KMS-11 (cell line): ENCODE measurements at regions not wholly inside any gene's neighbourhood (a gene's known extent, or its start where the extent isn't known, plus 50 kb on each side); places are given as distances from the start of the nearest gene placed in this dataset.

ENCODE experiments used
- H2AFZ ChIP-seq: fragments of 200-600 bp; sonication (generic); 2 replicates; pipeline ENCODE4 v1.6.1; 2016; ENCODE audit warnings: antibody characterized with exemption, mixed run types, low read depth
- H3K27ac ChIP-seq: fragments of 200-600 bp; sonication (generic); 2 replicates; pipeline ENCODE4 v1.6.1; 2016; ENCODE audit warnings: mild to moderate bottlenecking, mixed run types
- H3K27me3 ChIP-seq: fragments of 200-600 bp; sonication (generic); 2 replicates; pipeline ENCODE4 v1.6.1; 2017; ENCODE audit warnings: mild to moderate bottlenecking, low read depth, mixed run types, moderate library complexity; ENCODE audit not compliant: insufficient read depth
- H3K36me3 ChIP-seq: fragments of 200-600 bp; sonication (generic); 2 replicates; pipeline ENCODE4 v1.6.1; 2017; ENCODE audit warnings: mild to moderate bottlenecking, mixed run types; ENCODE audit not compliant: insufficient read depth
- H3K4me1 ChIP-seq: fragments of 200-600 bp; sonication (generic); 2 replicates; pipeline ENCODE4 v1.6.1; 2016; ENCODE audit warnings: mild to moderate bottlenecking, low read depth, mixed run types; ENCODE audit not compliant: poor library complexity, severe bottlenecking
- H3K4me2 ChIP-seq: fragments of 200-600 bp; sonication (generic); 2 replicates; pipeline ENCODE4 v1.7.0; 2016; ENCODE audit warnings: mild to moderate bottlenecking, mixed run types
- H3K4me3 ChIP-seq: fragments of 200-600 bp; sonication (generic); IDR thresholded peaks from 2 replicates; pipeline ENCODE4 v1.6.1; 2017; ENCODE audit warnings: low read depth, low read length, mixed read lengths; ENCODE audit not compliant: insufficient read depth
- H3K79me2 ChIP-seq: fragments of 200-600 bp; sonication (generic); 2 replicates; pipeline ENCODE4 v1.6.1; 2016; ENCODE audit warnings: low read depth, mixed run types; ENCODE audit not compliant: insufficient read depth
- H3K9ac ChIP-seq: fragments of 200-600 bp; sonication (generic); 2 replicates; pipeline ENCODE4 v1.6.1; 2016; ENCODE audit warnings: mild to moderate bottlenecking, mixed run types
- H4K20me1 ChIP-seq: fragments of 200-600 bp; sonication (generic); 2 replicates; pipeline ENCODE4 v1.6.1; 2016; ENCODE audit warnings: mild to moderate bottlenecking, mixed run types; ENCODE audit not compliant: insufficient read depth
- CTCF ChIP-seq: fragments of 200-600 bp; sonication (generic); conservative IDR thresholded peaks from 2 replicates; pipeline ENCODE4 v1.6.1; 2017; ENCODE audit warnings: low read depth, mild to moderate bottlenecking, antibody characterized with exemption, low read length, moderate library complexity, mixed read lengths

- TF ChIP-seq CTCF: no peak
- Histone ChIP-seq H3K4me2 (no peak overlapping the region), H3K36me3 (no peaks in the 10 kb centered on the region), H3K4me3 (no peak overlapping the region), H4K20me1 (no peaks in the 10 kb centered on the region), H3K79me2 (no peaks in the 10 kb centered on the region), H3K9ac (no peak overlapping the region), H3K27ac (no peak overlapping the region), H3K27me3 (no peaks in the 10 kb centered on the region), H3K4me1 (peaks cover 7% of the 10 kb centered on the region), H2AFZ (no peak overlapping the region)
Observed at GRCh38 chr5:155546075-155546474, 532.5 kb downstream of the KIF4B start.

GRCh38 chr5:155554500-155554899, 540.9 kb downstream of the KIF4B start:
- Histone ChIP-seq H3K4me3 (no peak overlapping the region), H3K4me1 (no peaks in the 10 kb centered on the region), H4K20me1 (no peaks in the 10 kb centered on the region), H3K36me3 (no peaks in the 10 kb centered on the region), H3K27me3 (no peaks in the 10 kb centered on the region), H3K4me2 (no peak overlapping the region), H3K9ac (no peak overlapping the region), H3K27ac (no peak overlapping the region), H2AFZ (no peak overlapping the region), H3K79me2 (no peaks in the 10 kb centered on the region)
- no peak for TF ChIP-seq CTCF

DNA sequence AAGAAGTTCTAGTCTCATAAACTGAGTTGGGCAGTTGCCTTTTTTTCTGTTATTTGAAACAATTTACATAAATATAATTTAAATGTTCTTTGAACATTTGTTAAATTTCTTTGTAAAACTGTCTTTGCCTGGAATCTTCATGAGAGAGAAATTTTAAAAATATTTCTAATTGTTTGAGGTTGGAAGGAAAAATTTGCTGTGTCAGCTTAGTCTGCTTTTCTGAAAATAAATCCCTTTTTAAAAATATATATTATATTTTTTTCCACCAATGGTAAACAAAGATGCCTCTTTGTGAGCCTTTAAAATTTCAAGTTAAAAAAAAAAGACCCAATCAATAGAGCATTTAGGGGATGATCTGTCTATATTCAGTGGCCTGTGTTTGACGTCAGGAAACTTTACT, 542.7 kb downstream of the KIF4B start:
- Histone ChIP-seq H3K4me1 (no peaks in the 10 kb centered on the region), H2AFZ (no peak overlapping the region), H3K4me2 (no peak overlapping the region), H3K27me3 (no peaks in the 10 kb centered on the region), H3K9ac (no peak overlapping the region), H3K79me2 (no peaks in the 10 kb centered on the region), H4K20me1 (no peaks in the 10 kb centered on the region), H3K27ac (no peak overlapping the region), H3K4me3 (no peak overlapping the region), H3K36me3 (no peaks in the 10 kb centered on the region)
- no peak for TF ChIP-seq CTCF

- no peaks in the 10 kb centered on the region for H3K27me3 ChIP-seq
- H3K79me2 ChIP-seq: no peaks in the 10 kb centered on the region
- H3K4me3 ChIP-seq: no peak overlapping the region
- TF ChIP-seq CTCF: no peak
- no peak overlapping the region for H3K4me2 ChIP-seq
- no peaks in the 10 kb centered on the region for H4K20me1 ChIP-seq
- H3K9ac ChIP-seq: no peak overlapping the region
- no peak overlapping the region for H2AFZ ChIP-seq
- H3K4me1 ChIP-seq: no peaks in the 10 kb centered on the region
- no peaks in the 10 kb centered on the region for H3K36me3 ChIP-seq
- no peak overlapping the region for H3K27ac ChIP-seq
Observed at GRCh38 chr5:155556700-155557099, 543.1 kb downstream of the KIF4B start.

- H4K20me1 ChIP-seq: no peaks in the 10 kb centered on the region
- no peak for TF ChIP-seq CTCF
- no peaks in the 10 kb centered on the region for H3K27me3 ChIP-seq
- no peak overlapping the region for H3K9ac ChIP-seq
- H3K27ac ChIP-seq: no peak overlapping the region
- no peaks in the 10 kb centered on the region for H3K79me2 ChIP-seq
- no peaks in the 10 kb centered on the region for H3K4me1 ChIP-seq
- H3K36me3 ChIP-seq: no peaks in the 10 kb centered on the region
- H3K4me2 ChIP-seq: no peak overlapping the region
- H3K4me3 ChIP-seq: no peak overlapping the region
- H2AFZ ChIP-seq: no peak overlapping the region
Observed at GRCh38 chr5:155562158-155562557, 548.6 kb downstream of the KIF4B start.
